GM19238 (cell line): ENCODE measurements at regions not wholly inside any gene's neighbourhood (a gene's known extent, or its start where the extent isn't known, plus 50 kb on each side); places are given as distances from the start of the nearest gene placed in this dataset.

Experiments
- DNase-seq: peaks from one replicate; pipeline ENCODE4 v3.0.0; 2011; ENCODE audit warnings: low spot score; ENCODE audit not compliant: insufficient read length

- DNase-seq = no peak
Observed at GRCh38 chr3:182246870-182247269, 535.1 kb downstream of the SOX2 start.

- no peak for DNase-seq
Observed at GRCh38 chr3:182248349-182248880, 536.7 kb downstream of the SOX2 start.

GRCh38 chr3:182252802-182253201 lies 540.5 kb upstream of the ATP11B start:
- no peak for DNase-seq

GRCh38 chr3:182255158-182255557 lies 538.1 kb upstream of the ATP11B start:
- DNase-seq = no peak

GRCh38 chr3:182257361-182257760 lies 535.9 kb upstream of the ATP11B start:
- no peak for DNase-seq

GRCh38 chr3:182258538-182259177 lies 534.6 kb upstream of the ATP11B start:
- DNase-seq = no peak

- no peak for DNase-seq
Observed at GRCh38 chr3:182259579-182259978, 533.7 kb upstream of the ATP11B start.

GRCh38 chr3:182261041-182261440 lies 532.3 kb upstream of the ATP11B start:
- no peak for DNase-seq

- no peak for DNase-seq
Observed at GRCh38 chr3:182268711-182269110, 524.6 kb upstream of the ATP11B start.

- no peak for DNase-seq
Observed at GRCh38 chr3:182276512-182276911, 516.8 kb upstream of the ATP11B start.

GRCh38 chr3:182284793-182285192 lies 508.5 kb upstream of the ATP11B start:
- DNase-seq = no peak

GRCh38 chr3:182292591-182292990 lies 500.7 kb upstream of the ATP11B start:
- DNase-seq = no peak

GRCh38 chr3:182294256-182294655 lies 499.0 kb upstream of the ATP11B start:
- DNase-seq = no peak

- DNase-seq = no peak
Observed at GRCh38 chr3:182294696-182295095, 498.6 kb upstream of the ATP11B start.

- DNase-seq = no peak
Observed at GRCh38 chr3:182300266-182300665, 493.0 kb upstream of the ATP11B start.

- DNase-seq = no peak
Observed at GRCh38 chr3:182303169-182303568, 490.1 kb upstream of the ATP11B start.

- DNase-seq = no peak
Observed at GRCh38 chr3:182305881-182306665, 487.2 kb upstream of the ATP11B start.

GRCh38 chr3:182308328-182308727 lies 485.0 kb upstream of the ATP11B start:
- no peak for DNase-seq

GRCh38 chr3:182309120-182309519 lies 484.2 kb upstream of the ATP11B start:
- DNase-seq = no peak

- no peak for DNase-seq
Observed at GRCh38 chr3:182315313-182315712, 478.0 kb upstream of the ATP11B start.

GRCh38 chr3:182323126-182323700 lies 470.1 kb upstream of the ATP11B start:
- no peak for DNase-seq

GRCh38 chr3:182323898-182324297 lies 469.4 kb upstream of the ATP11B start:
- no peak for DNase-seq
